T-cell (primary cell): ENCODE measurements at regions not wholly inside any gene's neighbourhood (a gene's known extent, or its start where the extent isn't known, plus 50 kb on each side); places are given as distances from the start of the nearest gene placed in this dataset.
A peak's percentile ranks its signal among the peaks of the same experiment; 100 is the strongest.

Source experiments
- ATAC-seq, 4 experiments: fragments of 200-7000 bp in 3 of 4; fragments of 150-1000 bp in 1 of 4; cut with Tn5 transposase; replicated peaks in 1 of 4; 1 replicate in 3 of 4; 2 replicates in 1 of 4; pipeline ENCODE4 v1.10.0; 2021; ENCODE audit warnings: moderate library complexity in 3 of 4, mild to moderate bottlenecking in 2 of 4, moderate number of reproducible peaks in 1 of 4
- CTCF ChIA-PET, 2 donors: fragments of 300-600 bp; sonication (Branson Sonifier 250); formaldehyde crosslinking; loops; one replicate each; lab custom pipeline; 2022; ENCODE audit warnings: antibody characterized with exemption in 2 of 2; lab: Charles Lee
- POLR2A ChIA-PET, 2 donors: fragments of 300-600 bp; sonication (Branson Sonifier 250); formaldehyde crosslinking; loops; one replicate each; lab custom pipeline; 2022; ENCODE audit warnings: antibody characterized with exemption in 2 of 2; lab: Charles Lee
- DNase-seq, 35 experiments: peaks; one replicate each; pipeline versions ENCODE4 v3.0.0 to v3.0.0-alpha.2; 2013 to 2023
- H3K27ac ChIP-seq: one replicate; pipeline ENCODE4 v1.5.1; 2013; ENCODE audit warnings: low read length
- H3K27me3 ChIP-seq, 2 experiments: replicated peaks in 1 of 2; 1 replicate in 1 of 2; 2 replicates in 1 of 2; pipeline versions ENCODE4 v1.6.1 to v1.7.0; 2013; ENCODE audit warnings: low read length in 1 of 2, mixed read lengths in 1 of 2; ENCODE audit not compliant: control insufficient read depth in 2 of 2, insufficient read depth in 2 of 2; ENCODE audit errors: extremely low read depth in 1 of 2
- H3K36me3 ChIP-seq, 2 donors: 1 replicate in 1 of 2; 2 replicates in 1 of 2; pipeline versions ENCODE4 v1.6.1 to v1.7.0; 2013; ENCODE audit warnings: low read length in 1 of 2; ENCODE audit not compliant: control insufficient read depth in 2 of 2, insufficient read depth in 1 of 2; ENCODE audit errors: extremely low read depth in 1 of 2
- H3K4me1 ChIP-seq, 2 experiments: 1 replicate in 1 of 2; 2 replicates in 1 of 2; pipeline versions ENCODE4 v1.6.1 to v1.7.0; 2013; ENCODE audit warnings: low read length in 2 of 2, mixed read lengths in 1 of 2; ENCODE audit not compliant: insufficient read depth in 2 of 2, control insufficient read depth in 1 of 2; ENCODE audit errors: extremely low read depth in 1 of 2
- H3K4me3 ChIP-seq, 2 donors: 1 replicate in 1 of 2; 2 replicates in 1 of 2; pipeline versions ENCODE4 v1.5.1 to v1.7.0; 2013; ENCODE audit warnings: mild to moderate bottlenecking in 2 of 2, low read length in 1 of 2, moderate library complexity in 1 of 2; ENCODE audit not compliant: control insufficient read depth in 1 of 2; ENCODE audit errors: extremely low read depth in 1 of 2
- H3K9me3 ChIP-seq: 2 replicates; pipeline ENCODE4 v1.7.0; 2013
- H3K27ac Mint-ChIP-seq, 2 donors: one replicate each; pipeline ENCODE4 v1.8.0; 2020 to 2021; ENCODE audit warnings: mild to moderate bottlenecking in 2 of 2, mixed read lengths in 2 of 2
- H3K27me3 Mint-ChIP-seq, 2 donors: one replicate each; pipeline ENCODE4 v1.8.0; 2021 to 2022; ENCODE audit warnings: mixed read lengths in 2 of 2
- H3K36me3 Mint-ChIP-seq: one replicate; pipeline ENCODE4 v1.8.0; 2021; ENCODE audit warnings: mixed read lengths
- H3K4me1 Mint-ChIP-seq, 3 donors: one replicate each; pipeline ENCODE4 v1.8.0; 2020 to 2022; ENCODE audit warnings: mixed read lengths in 3 of 3, mild to moderate bottlenecking in 1 of 3
- H3K4me3 Mint-ChIP-seq, 3 donors: one replicate each; pipeline ENCODE4 v1.8.0; 2020 to 2022; ENCODE audit warnings: mild to moderate bottlenecking in 3 of 3, mixed read lengths in 3 of 3, moderate library complexity in 3 of 3
- H3K9me3 Mint-ChIP-seq, 3 donors: one replicate each; pipeline ENCODE4 v1.8.0; 2020 to 2022; ENCODE audit warnings: mixed read lengths in 3 of 3
- WGBS: methylation state at CpG from one replicate; pipeline ENCODE4 v1.1.5; 2013; ENCODE audit warnings: missing lambda C conversion rate; ENCODE audit not compliant: insufficient coverage; 5-methylcytosine and 5-hydroxymethylcytosine counted together

- Mint-ChIP-seq H3K27ac (no peak overlapping the region), H3K27me3 (no peaks in the 10 kb centered on the region), H3K36me3 (peaks cover 29% of the 10 kb centered on the region), H3K4me3 (no peak overlapping the region), H3K4me1 (peaks cover 0 to 5% (median 0%) of the 10 kb centered on the region in 3 donors), H3K9me3 (no peaks in the 10 kb centered on the region)
- no peaks in the 10 kb centered on the region for H3K4me1 ChIP-seq
- ATAC-seq (no peak), DNase-seq (no peak)
- H3K27ac ChIP-seq: no peak overlapping the region
- no CpG with 5 or more reads among the region's 3 CpGs for WGBS
- no peaks in the 10 kb centered on the region for H3K9me3 ChIP-seq
- no peak overlapping the region for H3K4me3 ChIP-seq
- no peaks in the 10 kb centered on the region for H3K27me3 ChIP-seq
- peaks cover 3 to 39% of the 10 kb centered on the region in 2 donors for H3K36me3 ChIP-seq
- POLR2A ChIA-PET: interaction anchor here in 1 of 2 donors (0.6 kb wide), 2 partner anchors 684 to 1259 kb away, joined by 3 to 11 read pairs; no protein-coding TSS in a partner anchor
- CTCF ChIA-PET: interaction anchor here (0.6 kb wide), 3 partner anchors 21 to 797 kb away, joined by 3 to 5 read pairs (median 3); no protein-coding TSS in a partner anchor
Measured at GRCh38 chr21:36241717-36242116, 78.3 kb upstream of the MORC3 start.

DNA sequence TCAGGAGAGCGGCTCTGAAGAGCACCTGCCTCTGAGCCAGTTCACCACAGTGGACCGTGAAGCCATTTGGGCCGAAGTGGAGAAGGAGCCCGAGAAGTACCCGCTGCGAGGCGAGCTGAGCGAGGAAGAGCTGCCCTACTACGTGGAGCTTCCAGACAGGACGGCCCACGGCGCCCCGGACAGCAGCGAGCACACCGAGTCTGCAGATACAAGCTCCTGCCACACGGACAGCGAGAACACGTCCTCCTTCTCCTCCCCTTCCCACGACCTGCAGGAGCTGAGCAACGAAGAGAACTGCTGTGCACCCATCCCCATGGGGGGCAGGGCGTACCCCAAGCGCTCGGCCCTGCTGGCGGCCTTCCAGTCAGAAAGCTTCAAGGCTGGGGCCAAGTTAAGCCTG, 74.9 kb upstream of the MORC3 start:
- no peaks in the 10 kb centered on the region for H3K27me3 ChIP-seq
- ChIA-PET CTCF (interaction anchor here in 1 of 2 donors (0.5 kb wide), 1 partner anchor 53 kb away, joined by 4 read pairs; no protein-coding TSS in a partner anchor), POLR2A (interaction anchor here in 1 of 2 donors (0.5 kb wide), 1 partner anchor 19 kb away, joined by 8 read pairs; no protein-coding TSS in a partner anchor)
- peaks cover 0 to 10% of the 10 kb centered on the region in 2 experiments for H3K4me1 ChIP-seq
- no peak overlapping the region for H3K4me3 Mint-ChIP-seq
- peaks cover 3 to 42% of the 10 kb centered on the region in 2 donors for H3K36me3 ChIP-seq
- ATAC-seq: no peak
- no peak overlapping the region for H3K27ac ChIP-seq
- peaks cover 44% of the 10 kb centered on the region for H3K36me3 Mint-ChIP-seq
- H3K9me3 ChIP-seq: no peaks in the 10 kb centered on the region
- whole genome bisulfite sequencing: over 99% methylated on average over 23 of the region's 24 CpGs
- no peak overlapping the region for H3K27ac Mint-ChIP-seq
- H3K4me3 ChIP-seq: no peak overlapping the region
- H3K27me3 Mint-ChIP-seq: no peaks in the 10 kb centered on the region
- H3K9me3 Mint-ChIP-seq: no peaks in the 10 kb centered on the region
- H3K4me1 Mint-ChIP-seq: peaks cover 1 to 6% (median 5%) of the 10 kb centered on the region in 3 donors
- no peak for DNase-seq

- Mint-ChIP-seq H3K36me3 (peaks cover 48% of the 10 kb centered on the region), H3K9me3 (no peaks in the 10 kb centered on the region), H3K4me3 (no peak overlapping the region), H3K4me1 (peaks cover 4 to 8% (median 8%) of the 10 kb centered on the region in 3 donors), H3K27me3 (no peaks in the 10 kb centered on the region), H3K27ac (no peak overlapping the region)
- no peak for DNase-seq
- WGBS: 98% methylated on average over 18 of the region's 18 CpGs
- Histone ChIP-seq H3K9me3 (no peaks in the 10 kb centered on the region), H3K4me1 (peaks cover 0 to 13% of the 10 kb centered on the region in 2 experiments), H3K27me3 (no peaks in the 10 kb centered on the region), H3K36me3 (peaks cover 3 to 47% of the 10 kb centered on the region in 2 donors), H3K27ac (no peak overlapping the region), H3K4me3 (no peak overlapping the region)
- no peak for ATAC-seq
- POLR2A ChIA-PET: interaction anchor here in 1 of 2 donors (0.5 kb wide), 1 partner anchor 19 kb away, joined by 8 read pairs; no protein-coding TSS in a partner anchor
- CTCF ChIA-PET: interaction anchor here (0.5 to 0.6 kb wide), 2 partner anchors 9 to 53 kb away, joined by 3 to 4 read pairs; no protein-coding TSS in a partner anchor
Measured at GRCh38 chr21:36245649-36246048, 74.3 kb upstream of the MORC3 start.

DNA sequence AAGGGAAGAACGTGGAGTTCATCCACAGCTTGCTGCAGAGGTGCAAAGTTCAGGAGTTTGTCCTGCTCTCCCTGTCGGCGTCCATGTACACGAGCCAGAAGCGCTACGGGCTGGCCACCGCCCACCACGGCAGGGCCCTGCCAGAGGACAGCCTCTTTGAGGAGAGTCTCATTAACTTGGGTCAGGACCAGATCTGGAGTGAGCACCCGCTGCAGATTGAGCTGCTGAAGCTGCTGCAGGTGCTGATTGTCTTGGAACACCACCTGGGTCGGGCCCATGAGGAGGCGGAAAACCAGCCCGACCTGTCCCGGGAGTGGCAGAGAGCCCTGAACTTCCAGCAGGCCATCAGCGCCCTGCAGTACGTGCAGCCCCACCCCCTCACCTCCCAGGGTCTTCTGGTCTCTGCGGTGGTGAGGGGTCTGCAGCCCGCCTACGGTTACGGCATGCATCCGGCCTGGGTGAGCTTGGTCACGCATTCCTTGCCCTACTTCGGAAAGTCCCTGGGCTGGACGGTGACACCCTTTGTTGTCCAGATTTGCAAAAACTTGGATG, 73.8 kb upstream of the MORC3 start:
- no peak overlapping the region for H3K4me3 Mint-ChIP-seq
- WGBS: 97% methylated on average over 21 of the region's 23 CpGs

GRCh38 chr21:36247316-36248010, 72.5 kb upstream of the MORC3 start:
- H3K27ac Mint-ChIP-seq: no peak overlapping the region
- CTCF ChIA-PET: no interaction called here
- Histone ChIP-seq H3K27me3 (no peaks in the 10 kb centered on the region), H3K9me3 (no peaks in the 10 kb centered on the region), H3K4me3 (no peak overlapping the region), H3K4me1 (peaks cover 0 to 13% of the 10 kb centered on the region in 2 experiments), H3K36me3 (peaks cover 3 to 59% of the 10 kb centered on the region in 2 donors), H3K27ac (no peak overlapping the region)
- ATAC-seq (no peak), DNase-seq (no peak)
- H3K4me1 Mint-ChIP-seq: peaks cover 4 to 8% (median 6%) of the 10 kb centered on the region in 3 donors
- no peaks in the 10 kb centered on the region for H3K27me3 Mint-ChIP-seq
- peaks cover 54% of the 10 kb centered on the region for H3K36me3 Mint-ChIP-seq
- H3K4me3 Mint-ChIP-seq: no peak overlapping the region
- POLR2A ChIA-PET: no interaction called here
- 97% methylated on average over 7 of the region's 8 CpGs for WGBS
- no peaks in the 10 kb centered on the region for H3K9me3 Mint-ChIP-seq

More for the DNA sequence above, 73.8 kb upstream of the MORC3 start:
- POLR2A ChIA-PET: no interaction called here
- no peak overlapping the region for H3K27ac ChIP-seq
- Mint-ChIP-seq H3K27me3 (no peaks in the 10 kb centered on the region), H3K4me1 (peaks cover 4 to 8% (median 6%) of the 10 kb centered on the region in 3 donors), H3K9me3 (no peaks in the 10 kb centered on the region), H3K27ac (no peak overlapping the region), H3K36me3 (peaks cover 53% of the 10 kb centered on the region)
- H3K9me3 ChIP-seq: no peaks in the 10 kb centered on the region
- ATAC-seq (no peak), DNase-seq (no peak)
- H3K4me1 ChIP-seq: peaks cover 0 to 13% of the 10 kb centered on the region in 2 experiments
- no peaks in the 10 kb centered on the region for H3K27me3 ChIP-seq
- CTCF ChIA-PET: interaction anchor here in 1 of 2 donors (0.5 to 0.6 kb wide), 3 partner anchors 10 to 133 kb away, joined by 3 to 4 read pairs (median 3); no protein-coding TSS in a partner anchor
- H3K4me3 ChIP-seq: no peak overlapping the region
- peaks cover 3 to 52% of the 10 kb centered on the region in 2 donors for H3K36me3 ChIP-seq

DNA sequence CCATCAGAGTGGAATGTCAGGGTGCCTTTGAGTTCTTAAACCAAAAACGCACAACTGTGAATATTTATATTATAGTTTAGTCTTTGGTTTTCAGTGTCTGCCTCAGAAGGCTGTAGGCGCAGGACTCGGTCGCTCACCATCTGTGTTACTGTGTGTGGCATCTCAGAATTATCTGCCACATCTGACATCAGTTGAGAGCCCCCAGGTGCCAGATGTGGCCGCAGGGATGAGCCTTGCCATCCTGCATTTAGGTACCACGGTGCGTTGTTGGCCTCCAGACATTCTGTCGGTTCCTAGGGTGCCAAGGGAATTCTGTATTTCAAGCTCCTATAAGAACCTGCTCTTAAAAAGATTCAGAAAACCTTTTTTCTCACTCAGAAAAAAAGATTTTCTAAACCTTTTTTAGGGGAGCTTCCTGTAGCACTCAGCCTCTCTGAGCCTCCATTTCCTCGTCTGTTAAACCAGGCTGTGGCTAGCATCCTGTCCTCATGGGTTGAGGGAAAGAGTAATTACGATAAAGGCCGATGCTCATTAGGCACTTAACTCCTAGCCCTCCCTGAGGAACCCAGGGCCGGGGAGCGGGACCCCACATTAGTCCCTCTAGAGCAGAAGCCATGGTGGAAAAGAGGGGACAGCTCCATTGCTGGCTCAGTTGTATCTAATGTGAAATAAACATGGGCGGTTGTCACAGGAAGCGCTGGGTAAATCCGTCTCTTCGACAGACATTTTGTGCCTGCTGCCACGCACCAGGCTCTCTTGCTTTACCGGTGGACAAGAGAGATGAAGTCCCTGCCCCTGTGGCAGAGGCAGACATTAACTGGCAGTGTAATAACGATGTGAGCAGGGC, 70.2 kb upstream of the MORC3 start:
- Mint-ChIP-seq H3K27me3 (no peaks in the 10 kb centered on the region), H3K27ac (peak overlapping the region in 1 of 2 donors; percentile 73), H3K36me3 (peaks cover 67% of the 10 kb centered on the region), H3K9me3 (no peaks in the 10 kb centered on the region), H3K4me1 (peaks cover 14 to 15% (median 15%) of the 10 kb centered on the region in 3 donors), H3K4me3 (no peak overlapping the region)
- peak overlapping the region; percentile 14 for H3K27ac ChIP-seq
- no peaks in the 10 kb centered on the region for H3K27me3 ChIP-seq
- DNase-seq (peak in 3 of 35 experiments; percentile 6 to 15 (median 11)), ATAC-seq (no peak)
- H3K36me3 ChIP-seq: peaks cover 8 to 76% of the 10 kb centered on the region in 2 donors
- 90% methylated on average over 14 of the region's 20 CpGs for WGBS
- no peaks in the 10 kb centered on the region for H3K9me3 ChIP-seq
- H3K4me3 ChIP-seq: no peak overlapping the region
- ChIA-PET CTCF (no interaction called here), POLR2A (no interaction called here)
- peaks cover 0 to 13% of the 10 kb centered on the region in 2 experiments for H3K4me1 ChIP-seq
